Osteoblast (primary cell): ENCODE measurements at regions not wholly inside any gene's neighbourhood (a gene's known extent, or its start where the extent isn't known, plus 50 kb on each side); places are given as distances from the start of the nearest gene placed in this dataset.

Experiments used
- DNase-seq: peaks from one replicate; pipeline ENCODE4 v3.0.0; 2011; ENCODE audit warnings: low spot score, mixed read lengths; ENCODE audit not compliant: insufficient read length; ENCODE audit errors: missing footprints
- H2AFZ ChIP-seq: 2 replicates; pipeline ENCODE4 v1.6.0; 2011; ENCODE audit warnings: mild to moderate bottlenecking, low read length
- H3K27ac ChIP-seq: 2 replicates; pipeline ENCODE4 v1.5.1; 2011; ENCODE audit warnings: mild to moderate bottlenecking, low read depth, low read length, moderate library complexity
- H3K27me3 ChIP-seq: 2 replicates; pipeline ENCODE4 v1.6.0; 2012; ENCODE audit warnings: mild to moderate bottlenecking, control low read depth, inconsistent platforms, low read length, moderate library complexity; ENCODE audit not compliant: insufficient read depth
- H3K36me3 ChIP-seq: 2 replicates; pipeline ENCODE4 v1.5.1; 2011; ENCODE audit warnings: mild to moderate bottlenecking, low read length, control low read depth, moderate library complexity; ENCODE audit not compliant: insufficient read depth
- H3K4me1 ChIP-seq: 2 replicates; pipeline ENCODE4 v1.5.1; 2011; ENCODE audit warnings: mild to moderate bottlenecking, low read length, control low read depth, moderate library complexity; ENCODE audit not compliant: insufficient read depth
- H3K4me2 ChIP-seq: 2 replicates; pipeline ENCODE4 v1.6.0; 2011; ENCODE audit warnings: mild to moderate bottlenecking, low read length; ENCODE audit not compliant: insufficient read depth
- H3K4me3 ChIP-seq: fragments of 200-600 bp; sonication (generic); 3 replicates; pipeline ENCODE4 v1.5.1; 2012; ENCODE audit warnings: mild to moderate bottlenecking, low read length, inconsistent platforms; ENCODE audit not compliant: insufficient read depth
- H3K79me2 ChIP-seq: 2 replicates; pipeline ENCODE4 v1.6.0; 2012; ENCODE audit warnings: mild to moderate bottlenecking, low read length, control low read depth, inconsistent platforms; ENCODE audit not compliant: insufficient read depth
- H3K9me3 ChIP-seq: 2 replicates; pipeline ENCODE4 v1.5.1; 2011; ENCODE audit warnings: low read depth, low read length, control low read depth
- H4K20me1 ChIP-seq: 2 replicates; pipeline ENCODE4 v1.6.0; 2012; ENCODE audit warnings: mild to moderate bottlenecking, low read length, control low read depth; ENCODE audit not compliant: insufficient read depth
- CTCF ChIP-seq: IDR thresholded peaks from 2 replicates; pipeline ENCODE4 v1.5.1; 2011; ENCODE audit warnings: mild to moderate bottlenecking, low read depth, low read length, moderate library complexity; ENCODE audit errors: extremely low read depth

- no peak overlapping the region for H2AFZ ChIP-seq
- H3K4me1 ChIP-seq, result no peaks in the 10 kb centered on the region
- no peaks in the 10 kb centered on the region for H4K20me1 ChIP-seq
- no peaks in the 10 kb centered on the region for H3K36me3 ChIP-seq
- H3K9me3 ChIP-seq, result no peaks in the 10 kb centered on the region
- no peak for TF ChIP-seq CTCF
- peak overlapping the region; percentile 26 for H3K4me2 ChIP-seq
- no peaks in the 10 kb centered on the region for H3K27me3 ChIP-seq
- no peak overlapping the region for H3K4me3 ChIP-seq
- no peak overlapping the region for H3K27ac ChIP-seq
- no peaks in the 10 kb centered on the region for H3K79me2 ChIP-seq
- DNase-seq, result no peak
Observed at GRCh38 chr2:35978218-35978617, 377.4 kb upstream of the CRIM1 start.

GRCh38 chr2:35976611-35977010 is 379.0 kb upstream of the CRIM1 start:
- TF ChIP-seq CTCF, result no peak
- H3K79me2 ChIP-seq, result no peaks in the 10 kb centered on the region
- no peaks in the 10 kb centered on the region for H3K9me3 ChIP-seq
- no peak overlapping the region for H3K4me3 ChIP-seq
- no peaks in the 10 kb centered on the region for H4K20me1 ChIP-seq
- no peaks in the 10 kb centered on the region for H3K36me3 ChIP-seq
- H3K27ac ChIP-seq, result no peak overlapping the region
- H3K4me2 ChIP-seq, result no peak overlapping the region
- no peak overlapping the region for H2AFZ ChIP-seq
- no peaks in the 10 kb centered on the region for H3K4me1 ChIP-seq
- DNase-seq, result no peak
- H3K27me3 ChIP-seq, result no peaks in the 10 kb centered on the region

GRCh38 chr2:35973737-35974132 is 381.8 kb upstream of the CRIM1 start:
- H3K27me3 ChIP-seq, result no peaks in the 10 kb centered on the region
- no peaks in the 10 kb centered on the region for H4K20me1 ChIP-seq
- H3K27ac ChIP-seq, result no peak overlapping the region
- no peak overlapping the region for H3K4me2 ChIP-seq
- H3K4me1 ChIP-seq, result no peaks in the 10 kb centered on the region
- H3K36me3 ChIP-seq, result no peaks in the 10 kb centered on the region
- no peak overlapping the region for H2AFZ ChIP-seq
- no peak for DNase-seq
- H3K4me3 ChIP-seq, result no peak overlapping the region
- no peak for TF ChIP-seq CTCF
- H3K79me2 ChIP-seq, result no peaks in the 10 kb centered on the region
- no peaks in the 10 kb centered on the region for H3K9me3 ChIP-seq

- H3K4me2 ChIP-seq, result no peak overlapping the region
- H3K4me1 ChIP-seq, result no peaks in the 10 kb centered on the region
- H3K36me3 ChIP-seq, result no peaks in the 10 kb centered on the region
- H4K20me1 ChIP-seq, result no peaks in the 10 kb centered on the region
- no peak for DNase-seq
- no peaks in the 10 kb centered on the region for H3K79me2 ChIP-seq
- H2AFZ ChIP-seq, result no peak overlapping the region
- H3K9me3 ChIP-seq, result no peaks in the 10 kb centered on the region
- TF ChIP-seq CTCF, result peak; percentile 62
- no peak overlapping the region for H3K4me3 ChIP-seq
- H3K27me3 ChIP-seq, result no peaks in the 10 kb centered on the region
- H3K27ac ChIP-seq, result no peak overlapping the region
Observed at GRCh38 chr2:35973132-35973736, 382.3 kb upstream of the CRIM1 start.
